ENCODE measurements at regions not wholly inside any gene's neighbourhood (a gene's known extent, or its start where the extent isn't known, plus 50 kb on each side); places are given as distances from the start of the nearest gene placed in this dataset.

- no peak for ATAC-seq
- TF ChIP-seq PATZ1 (CRISPR knock-in tag; IDR thresholded peaks at IDR 0.05; ENCODE audit: borderline replicate concordance) (no peak), CREB5 (CRISPR knock-in tag; IDR thresholded peaks at IDR 0.05; ENCODE audit: low read depth) (no peak), ZNF8 (CRISPR knock-in tag; IDR thresholded peaks at IDR 0.05) (no peak), CSRNP3 (CRISPR knock-in tag; IDR thresholded peaks at IDR 0.05) (no peak), OSR1 (CRISPR knock-in tag; IDR thresholded peaks at IDR 0.05) (no peak), PPARA (CRISPR knock-in tag; IDR thresholded peaks at IDR 0.05; ENCODE audit: borderline replicate concordance) (no peak), TOX (CRISPR knock-in tag; IDR thresholded peaks at IDR 0.05; ENCODE audit: borderline replicate concordance) (no peak), ARNTL (CRISPR knock-in tag; IDR thresholded peaks at IDR 0.05; ENCODE audit: borderline replicate concordance, low read depth) (no peak), ESRRG (CRISPR knock-in tag; IDR thresholded peaks at IDR 0.05) (no peak), ISL1 (CRISPR knock-in tag; IDR thresholded peaks at IDR 0.05) (no peak), ZNF70 (CRISPR knock-in tag; IDR thresholded peaks at IDR 0.05) (no peak), BACH2 (CRISPR knock-in tag; IDR thresholded peaks at IDR 0.05; ENCODE audit: borderline replicate concordance) (no peak), ZFP3 (CRISPR knock-in tag; IDR thresholded peaks at IDR 0.05) (no peak), TCF4 (CRISPR knock-in tag; IDR thresholded peaks at IDR 0.05; ENCODE audit: borderline replicate concordance) (no peak), CSDC2 (CRISPR knock-in tag; IDR thresholded peaks at IDR 0.05) (no peak), POU6F1 (CRISPR knock-in tag; IDR thresholded peaks at IDR 0.05; ENCODE audit: borderline replicate concordance, low read depth) (no peak), ZNF565 (CRISPR knock-in tag; conservative IDR thresholded peaks at IDR 0.05; ENCODE audit: low read depth) (no peak), ZFP30 (CRISPR knock-in tag; IDR thresholded peaks at IDR 0.05) (no peak), ZC3H10 (CRISPR knock-in tag; IDR thresholded peaks at IDR 0.05) (no peak)
Observed at GRCh38 chr4:151979819-151980218, 219.0 kb upstream of the GATB start.

GRCh38 chr4:151968643-151969042 is 207.8 kb upstream of the GATB start:
- TF ChIP-seq TCF4 (CRISPR knock-in tag; IDR thresholded peaks at IDR 0.05; ENCODE audit: borderline replicate concordance) (no peak), ZNF565 (CRISPR knock-in tag; conservative IDR thresholded peaks at IDR 0.05; ENCODE audit: low read depth) (no peak), GLIS3 (CRISPR knock-in tag; IDR thresholded peaks at IDR 0.05) (no peak), CSRNP3 (CRISPR knock-in tag; IDR thresholded peaks at IDR 0.05) (no peak), TOX (CRISPR knock-in tag; IDR thresholded peaks at IDR 0.05; ENCODE audit: borderline replicate concordance) (no peak), CREB5 (CRISPR knock-in tag; IDR thresholded peaks at IDR 0.05; ENCODE audit: low read depth) (no peak), PPARA (CRISPR knock-in tag; IDR thresholded peaks at IDR 0.05; ENCODE audit: borderline replicate concordance) (no peak), ZC3H10 (CRISPR knock-in tag; IDR thresholded peaks at IDR 0.05) (no peak), CSDC2 (CRISPR knock-in tag; IDR thresholded peaks at IDR 0.05) (no peak), ZNF8 (CRISPR knock-in tag; IDR thresholded peaks at IDR 0.05) (no peak), POU6F1 (CRISPR knock-in tag; IDR thresholded peaks at IDR 0.05; ENCODE audit: borderline replicate concordance, low read depth) (no peak), TSHZ2 (CRISPR knock-in tag; IDR thresholded peaks at IDR 0.05) (no peak), BACH2 (CRISPR knock-in tag; IDR thresholded peaks at IDR 0.05; ENCODE audit: borderline replicate concordance) (no peak), RARB (CRISPR knock-in tag; IDR thresholded peaks at IDR 0.05) (no peak)

More at GRCh38 chr4:151968643-151969042, 207.8 kb upstream of the GATB start:
- ATAC-seq = no peak
